Left ventricle myocardium inferior (tissue), 1 donor: ENCODE measurements at regions not wholly inside any gene's neighbourhood (a gene's known extent, or its start where the extent isn't known, plus 50 kb on each side); places are given as distances from the start of the nearest gene placed in this dataset.
"Not testable (repeated sequence)": the region's sequence is repeated elsewhere in the genome, so short reads cannot be mapped to it uniquely, and the experiment has no call there.

Source experiments
- DNase-seq: peaks from one replicate; pipeline ENCODE4 v3.0.0-alpha.2; 2020
- H3K27ac ChIP-seq: fragments of 200-600 bp; replicated peaks from 2 replicates; pipeline ENCODE4 v1.8.0; 2021
- H3K27me3 ChIP-seq: fragments of 200-600 bp; 2 replicates; pipeline ENCODE4 v1.8.0; 2021; ENCODE audit warnings: low read depth
- H3K36me3 ChIP-seq: fragments of 200-600 bp; 2 replicates; pipeline ENCODE4 v1.8.0; 2021
- H3K4me1 ChIP-seq: fragments of 200-600 bp; 2 replicates; pipeline ENCODE4 v1.8.0; 2021
- H3K4me3 ChIP-seq: fragments of 200-600 bp; 2 replicates; pipeline ENCODE4 v1.8.0; 2021; ENCODE audit warnings: mild to moderate bottlenecking, moderate library complexity
- H3K9me3 ChIP-seq: fragments of 200-600 bp; replicated peaks from 2 replicates; pipeline ENCODE4 v1.8.0; 2021
- CTCF ChIP-seq: fragments of 200-600 bp; IDR thresholded peaks from 2 replicates; pipeline ENCODE4 v1.8.0; 2021; ENCODE audit warnings: antibody characterized with exemption, mild to moderate bottlenecking, borderline replicate concordance
- intact Hi-C: fragments of 100-400 bp; cut with micrococcal nuclease; formaldehyde crosslinking; loops from one replicate; pipeline ENCODE4 v1.11.0; 2022
- donor health status: DM: no; HTN: yes; CAD: no; lungs with severe emphysema.

GRCh38 chr6:159415540-159415939 is 246.3 kb downstream of the FNDC1 start:
- TF ChIP-seq CTCF: no peak
- Histone ChIP-seq H3K27ac (no peak overlapping the region), H3K36me3 (no peaks in the 10 kb centered on the region), H3K9me3 (peaks cover 36% of the 10 kb centered on the region), H3K4me1 (no peaks in the 10 kb centered on the region), H3K27me3 (no peaks in the 10 kb centered on the region), H3K4me3 (no peak overlapping the region)
- intact Hi-C loops: no loop called here
- DNase-seq: no peak

GRCh38 chr6:159414711-159415110 is 245.5 kb downstream of the FNDC1 start:
- no peak overlapping the region for H3K4me3 ChIP-seq
- H3K27me3 ChIP-seq: no peaks in the 10 kb centered on the region
- H3K27ac ChIP-seq: no peak overlapping the region
- H3K36me3 ChIP-seq: no peaks in the 10 kb centered on the region
- no peaks in the 10 kb centered on the region for H3K4me1 ChIP-seq
- intact Hi-C loops: no loop called here
- no peak for TF ChIP-seq CTCF
- no peak for DNase-seq
- peaks cover 43% of the 10 kb centered on the region for H3K9me3 ChIP-seq

GRCh38 chr6:159407211-159407780 is 238.1 kb downstream of the FNDC1 start:
- H3K27ac ChIP-seq, H3K4me1 ChIP-seq, H3K4me3 ChIP-seq, H3K27me3 ChIP-seq, DNase-seq, H3K36me3 ChIP-seq, intact Hi-C loops: not testable (repeated sequence)
- H3K9me3 ChIP-seq: peaks cover 15% of the 10 kb centered on the region

- Histone ChIP-seq H3K27me3 (peaks cover 23% of the 10 kb centered on the region), H3K27ac (no peak overlapping the region), H3K4me1 (no peaks in the 10 kb centered on the region), H3K9me3 (peaks cover under 1% of the 10 kb centered on the region), H3K36me3 (no peaks in the 10 kb centered on the region), H3K4me3 (no peak overlapping the region)
- intact Hi-C loops: no loop called here
- TF ChIP-seq CTCF: no peak
- no peak for DNase-seq
Observed at GRCh38 chr6:159404296-159404695, 235.1 kb downstream of the FNDC1 start.

- TF ChIP-seq CTCF: no peak
- intact Hi-C loops: no loop called here
- Histone ChIP-seq H3K27me3 (peaks cover 34% of the 10 kb centered on the region), H3K9me3 (no peaks in the 10 kb centered on the region), H3K4me1 (no peaks in the 10 kb centered on the region), H3K36me3 (no peaks in the 10 kb centered on the region), H3K4me3 (no peak overlapping the region), H3K27ac (no peak overlapping the region)
- no peak for DNase-seq
Observed at GRCh38 chr6:159400826-159401225, 231.6 kb downstream of the FNDC1 start.

- intact Hi-C loops: no loop called here
- no peak overlapping the region for H3K27ac ChIP-seq
- H3K27me3 ChIP-seq: peaks cover 34% of the 10 kb centered on the region
- no peaks in the 10 kb centered on the region for H3K36me3 ChIP-seq
- no peak overlapping the region for H3K4me3 ChIP-seq
- H3K9me3 ChIP-seq: no peaks in the 10 kb centered on the region
- DNase-seq: no peak
- no peaks in the 10 kb centered on the region for H3K4me1 ChIP-seq
- no peak for TF ChIP-seq CTCF
Observed at GRCh38 chr6:159399751-159400221, 230.6 kb downstream of the FNDC1 start.
